ENCODE measurements at regions not wholly inside any gene's neighbourhood (a gene's known extent, or its start where the extent isn't known, plus 50 kb on each side); places are given as distances from the start of the nearest gene placed in this dataset.
"Not testable (repeated sequence)": the region's sequence is repeated elsewhere in the genome, so short reads cannot be mapped to it uniquely, and the experiment has no call there.

DNA sequence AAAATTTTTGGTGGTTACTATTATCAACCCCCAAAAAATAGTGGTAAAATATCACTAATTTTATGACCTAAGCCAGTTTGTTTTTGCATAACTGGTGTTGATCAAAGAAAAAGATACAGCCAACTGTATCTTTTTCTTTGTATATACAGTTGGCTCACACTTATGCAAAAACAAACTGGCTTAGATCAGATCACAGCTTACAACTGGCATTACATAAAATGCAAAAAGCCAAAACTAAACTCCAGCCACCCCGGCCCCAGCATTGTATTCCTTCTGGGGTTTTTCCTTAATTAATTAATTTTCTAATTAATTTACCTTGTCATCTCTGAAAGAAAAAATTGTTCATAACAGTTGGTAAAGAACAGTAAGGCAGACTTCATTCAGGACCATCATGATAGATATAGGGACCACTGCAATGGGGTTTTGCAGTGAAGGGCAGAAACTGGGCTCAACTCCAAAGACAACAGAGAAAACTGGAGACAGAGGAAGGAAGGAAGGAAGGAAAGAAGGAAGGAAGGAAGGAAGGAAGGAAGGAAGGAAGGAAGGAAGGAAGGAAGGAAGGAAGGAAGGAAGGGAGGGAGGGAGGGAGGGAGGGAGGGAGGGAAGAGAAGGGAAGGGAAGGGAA, 202.1 kb downstream of the HNRNPD start:
- DNase-seq: no peak

- no peak for DNase-seq
Measured at GRCh38 chr4:82149750-82150149, 224.0 kb downstream of the HNRNPD start.

- DNase-seq: no peak
Measured at GRCh38 chr4:82145850-82146249, 227.9 kb downstream of the HNRNPD start.

DNA sequence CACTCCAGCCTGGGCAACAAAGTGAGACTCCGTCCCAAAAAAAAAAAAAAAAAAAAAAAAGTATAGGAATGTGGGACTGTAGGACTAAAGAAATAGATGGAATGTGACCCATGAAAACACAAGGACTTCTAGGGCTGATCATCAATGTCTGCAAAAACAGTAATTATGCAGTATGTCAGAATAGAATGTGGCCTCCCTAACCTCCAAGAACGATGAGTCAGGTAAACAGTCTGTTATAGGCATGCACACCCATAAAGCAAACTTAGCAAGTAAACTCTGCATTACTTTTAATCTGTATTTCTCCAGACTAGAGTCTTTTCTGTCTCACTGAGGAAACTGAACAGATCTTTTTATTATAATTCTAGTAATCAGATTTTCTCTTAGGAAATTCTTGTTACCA, 233.4 kb downstream of the HNRNPD start:
- no peak for DNase-seq

DNA sequence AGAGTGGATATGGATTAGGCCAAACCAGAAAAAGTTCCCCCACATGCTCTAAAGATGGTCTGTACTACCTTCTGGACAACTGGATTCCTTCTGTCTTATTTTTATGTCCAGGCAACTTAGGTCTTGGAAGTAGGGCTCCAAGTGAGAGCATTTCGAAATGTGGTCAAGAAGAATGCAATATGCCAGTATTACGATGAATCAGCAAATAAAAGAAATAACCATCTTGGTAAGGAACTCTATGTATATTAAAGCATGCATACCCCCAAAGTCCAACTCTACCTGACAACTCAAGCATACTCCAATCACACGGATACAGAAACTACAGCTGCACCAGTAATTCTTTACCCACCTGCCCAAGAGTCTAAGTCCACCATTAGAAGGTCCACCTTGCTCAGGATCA, 234.5 kb downstream of the HNRNPD start:
- no peak for DNase-seq

DNA sequence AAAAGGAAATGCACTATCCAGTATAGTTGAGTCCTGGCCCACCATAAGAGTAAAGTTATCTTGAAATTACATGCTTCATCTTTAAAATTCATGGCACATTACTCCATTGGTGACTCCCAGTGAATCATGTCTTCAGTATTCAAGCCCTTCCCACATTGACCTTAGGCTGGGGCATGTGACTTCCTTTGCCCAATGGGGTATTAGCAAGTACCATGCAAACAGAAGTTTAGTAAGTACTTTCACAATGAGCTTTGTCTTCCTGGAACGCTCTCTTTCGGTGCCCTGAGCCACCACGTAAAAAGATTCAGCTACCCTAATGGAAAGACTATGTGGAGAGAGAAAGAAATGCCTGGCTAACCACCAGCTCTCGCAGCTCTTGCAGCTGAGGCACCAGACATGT, 235.4 kb downstream of the HNRNPD start:
- DNase-seq: no peak

GRCh38 chr4:82136161-82136801, 237.5 kb downstream of the HNRNPD start:
- DNase-seq: no peak

GRCh38 chr4:82128355-82128754, 245.4 kb downstream of the HNRNPD start:
- DNase-seq: no peak

DNA sequence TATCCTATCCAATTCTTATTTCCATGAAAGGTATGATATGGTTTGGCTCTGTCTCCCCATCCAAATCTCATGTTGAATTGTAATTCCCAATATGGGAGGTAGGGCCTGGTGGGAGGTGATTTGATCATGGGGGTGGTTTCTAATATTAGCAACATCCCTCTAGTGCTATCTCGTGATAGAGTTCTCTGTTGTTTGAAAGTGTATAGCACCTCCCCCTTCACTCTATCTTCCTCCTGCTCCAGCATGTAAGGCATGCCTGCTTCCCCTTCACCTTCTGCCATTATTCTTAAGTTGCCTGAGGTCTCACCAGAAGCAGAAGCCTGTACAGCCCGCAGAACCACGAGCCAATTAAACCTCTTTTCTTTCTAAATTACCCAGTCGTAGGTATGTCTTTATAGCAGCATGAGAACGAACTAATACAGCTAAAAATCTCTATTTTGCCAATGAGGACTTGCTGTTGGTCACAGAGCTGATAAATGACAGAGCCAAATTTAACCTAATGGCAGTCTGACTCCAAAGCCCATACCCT, 247.2 kb downstream of the HNRNPD start:
- DNase-seq: no peak

DNA sequence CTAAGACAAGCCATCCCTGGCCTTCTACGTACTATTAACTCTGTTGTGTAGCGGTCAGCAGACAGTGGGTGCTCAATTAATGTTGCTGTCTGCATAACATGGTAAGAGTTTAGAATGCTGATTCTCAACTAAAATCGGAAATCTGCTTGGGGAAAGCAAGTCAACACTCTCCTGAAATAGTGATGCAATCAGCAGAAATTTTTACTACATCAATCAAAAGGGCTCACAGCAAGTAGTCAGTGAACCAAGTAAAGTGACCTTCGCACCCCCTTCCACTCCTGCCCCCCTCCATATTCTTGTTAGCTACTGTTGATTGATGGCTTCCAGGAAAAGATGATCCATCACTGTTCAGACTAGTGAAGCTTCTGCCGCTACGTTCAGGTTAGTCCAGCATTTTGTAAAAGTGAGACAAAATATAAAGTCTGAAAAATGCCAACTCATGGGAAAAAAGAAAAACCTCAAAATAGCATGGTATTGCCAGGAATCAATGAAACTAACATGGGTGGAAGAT, 247.9 kb downstream of the HNRNPD start:
- DNase-seq: no peak

- peak; percentile 6 to 51 for DNase-seq
Measured at GRCh38 chr4:82124932-82125786, 248.6 kb downstream of the HNRNPD start.

GRCh38 chr4:82124365-82124764, 249.4 kb downstream of the HNRNPD start:
- peak in 1 of 2 experiments; percentile 0 for DNase-seq

DNA sequence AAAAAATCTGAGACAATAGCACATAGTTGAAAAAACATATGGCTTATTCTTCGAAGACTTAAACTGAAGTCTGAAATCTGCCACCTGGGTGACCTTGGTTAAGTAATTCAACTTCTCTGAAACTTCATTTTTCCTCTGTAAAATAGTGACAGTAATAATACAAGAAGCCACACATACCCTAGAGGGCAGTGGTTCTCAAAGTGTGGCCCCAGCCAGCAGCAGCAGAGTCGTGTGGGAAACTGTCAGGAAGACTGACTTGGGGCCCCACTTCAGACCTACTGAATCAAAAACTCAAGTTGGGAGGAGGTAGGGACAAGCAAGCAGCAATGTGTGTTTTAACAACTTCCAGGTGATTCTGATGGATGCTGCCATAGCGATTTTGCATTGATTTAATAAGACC, 249.9 kb downstream of the HNRNPD start:
- DNase-seq: no peak

GRCh38 chr4:82115183-82115582, 258.6 kb downstream of the HNRNPD start:
- not testable (repeated sequence) for DNase-seq

DNA sequence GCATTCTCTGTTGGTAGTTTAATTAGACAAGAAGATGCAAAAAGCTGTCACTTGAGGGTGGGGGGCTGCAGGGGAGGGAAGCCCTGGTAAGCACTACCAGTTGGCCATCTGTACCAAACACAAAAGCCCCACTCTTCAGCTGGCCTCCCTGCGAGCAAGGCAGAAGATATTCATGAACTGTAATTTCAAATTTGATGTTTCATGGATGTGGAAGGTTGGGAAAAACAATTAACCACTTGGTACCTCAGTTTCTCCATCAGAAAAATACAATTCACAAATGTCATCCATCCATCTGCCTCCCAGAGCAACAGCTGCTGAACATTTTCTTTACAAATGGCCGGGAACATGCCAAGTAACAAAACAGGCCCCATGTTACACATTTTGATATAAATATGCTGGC, 265.3 kb downstream of the HNRNPD start:
- peak in 1 of 2 experiments; percentile 47 for DNase-seq

DNA sequence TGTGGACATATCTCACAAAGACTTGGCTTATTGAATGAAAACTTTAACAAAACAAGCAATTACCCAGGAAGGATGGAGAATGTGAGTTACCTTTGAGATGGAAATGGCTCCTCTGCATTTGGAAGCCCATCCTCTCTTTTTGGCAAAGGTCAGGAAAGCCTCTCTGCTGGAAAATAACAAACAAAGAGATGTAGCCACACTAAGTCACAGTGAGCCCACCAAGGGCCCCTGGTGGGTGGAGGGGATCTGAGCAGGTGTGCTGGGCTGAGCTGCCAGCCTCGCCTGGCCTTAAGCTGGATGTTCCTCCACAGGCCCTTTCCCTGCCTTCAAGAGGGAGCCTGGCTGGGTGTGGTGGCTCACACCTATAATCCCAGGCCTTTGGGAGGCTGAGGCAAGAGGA, 269.2 kb downstream of the HNRNPD start:
- no peak for DNase-seq

GRCh38 chr4:82099928-82100579, 273.7 kb downstream of the HNRNPD start:
- DNase-seq: no peak

DNA sequence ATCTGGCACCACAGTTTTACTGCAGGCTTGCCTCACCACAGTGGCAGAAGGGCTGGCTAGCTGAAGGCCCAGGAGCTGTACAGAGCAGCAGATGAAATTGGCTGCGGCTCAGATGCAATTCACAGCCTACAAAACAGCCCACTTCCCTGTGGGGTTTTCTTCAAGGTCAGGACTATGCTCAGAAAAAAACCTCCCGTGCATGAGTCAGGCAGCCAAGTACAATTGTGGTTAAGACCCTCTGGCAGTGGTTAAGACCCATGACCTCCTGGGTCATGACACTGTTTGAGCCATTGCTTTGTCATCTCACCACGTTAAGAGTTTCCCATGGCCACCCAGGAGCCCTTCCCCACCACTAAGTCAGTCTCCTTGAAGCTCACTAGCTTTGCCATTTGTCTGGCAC, 276.3 kb downstream of the HNRNPD start:
- DNase-seq: no peak

DNA sequence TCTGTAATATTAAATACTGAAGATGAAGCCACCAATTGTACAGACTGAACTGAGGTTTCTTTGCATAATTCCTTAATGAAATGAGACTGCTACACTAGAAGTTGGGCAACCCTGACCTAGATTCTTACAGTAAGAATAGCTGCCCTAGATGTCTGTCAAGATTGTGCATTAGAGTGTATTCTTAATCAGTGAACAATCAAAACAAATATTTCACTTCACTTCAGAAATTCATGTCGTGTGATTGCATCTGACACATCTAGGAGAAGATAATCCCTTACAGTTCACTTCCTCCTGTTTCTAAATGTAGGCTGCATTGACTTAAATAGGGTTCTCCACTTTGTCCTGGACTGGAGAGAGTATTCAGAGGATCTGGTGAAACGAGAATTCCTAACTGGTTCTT, 283.1 kb downstream of the HNRNPD start:
- DNase-seq: no peak

GRCh38 chr4:82084747-82085146, 289.0 kb downstream of the HNRNPD start:
- no peak for DNase-seq

DNA sequence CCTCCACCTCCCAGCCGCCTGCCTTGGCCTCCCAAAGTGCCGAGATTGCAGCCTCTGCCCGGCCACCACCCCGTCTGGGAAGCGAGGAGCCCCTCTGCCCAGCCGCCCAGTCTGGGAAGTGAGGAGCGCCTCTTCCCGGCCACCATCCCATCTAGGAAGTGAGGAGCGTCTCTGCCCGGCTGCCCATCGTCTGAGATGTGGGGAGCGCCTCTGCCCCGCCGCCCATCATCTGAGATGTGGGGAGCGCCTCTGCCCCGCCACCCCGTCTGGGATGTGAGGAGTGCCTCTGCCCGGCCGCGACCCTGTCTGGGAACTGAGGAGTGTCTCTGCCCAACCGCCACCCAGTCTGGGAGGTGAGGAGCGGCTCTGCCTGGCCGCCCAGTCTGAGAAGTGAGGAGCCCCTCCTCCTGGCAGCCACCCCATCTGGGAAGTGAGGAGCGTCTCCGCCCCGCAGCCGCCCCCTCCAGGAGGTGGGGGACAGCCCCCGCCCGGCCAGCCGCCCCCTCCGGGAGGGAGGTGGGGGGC, 296.3 kb downstream of the HNRNPD start:
- not testable (repeated sequence) for DNase-seq

DNA sequence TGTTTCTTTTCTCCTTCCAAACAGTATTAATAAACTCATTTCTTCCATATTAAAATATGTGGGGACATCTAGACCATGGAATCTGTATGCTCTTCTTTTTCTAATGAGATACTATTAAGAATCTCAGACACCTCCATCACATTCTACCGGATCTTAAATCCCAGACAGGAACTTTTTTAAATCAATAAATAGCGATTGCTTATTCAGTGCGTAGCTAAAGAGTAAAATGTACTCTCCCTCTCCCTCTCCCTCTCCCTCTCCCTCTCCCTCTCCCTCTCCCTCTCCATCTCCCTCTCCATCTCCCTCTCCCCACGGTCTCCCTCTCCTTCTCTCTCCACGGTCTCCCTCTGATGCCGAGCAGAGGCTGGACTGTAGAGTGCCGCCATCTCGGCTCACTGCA, 297.0 kb downstream of the HNRNPD start:
- no peak for DNase-seq

GRCh38 chr4:82076359-82076758, 297.4 kb downstream of the HNRNPD start:
- no peak for DNase-seq
